ENCODE measurements at regions not wholly inside any gene's neighbourhood (a gene's known extent, or its start where the extent isn't known, plus 50 kb on each side); places are given as distances from the start of the nearest gene placed in this dataset.

DNA sequence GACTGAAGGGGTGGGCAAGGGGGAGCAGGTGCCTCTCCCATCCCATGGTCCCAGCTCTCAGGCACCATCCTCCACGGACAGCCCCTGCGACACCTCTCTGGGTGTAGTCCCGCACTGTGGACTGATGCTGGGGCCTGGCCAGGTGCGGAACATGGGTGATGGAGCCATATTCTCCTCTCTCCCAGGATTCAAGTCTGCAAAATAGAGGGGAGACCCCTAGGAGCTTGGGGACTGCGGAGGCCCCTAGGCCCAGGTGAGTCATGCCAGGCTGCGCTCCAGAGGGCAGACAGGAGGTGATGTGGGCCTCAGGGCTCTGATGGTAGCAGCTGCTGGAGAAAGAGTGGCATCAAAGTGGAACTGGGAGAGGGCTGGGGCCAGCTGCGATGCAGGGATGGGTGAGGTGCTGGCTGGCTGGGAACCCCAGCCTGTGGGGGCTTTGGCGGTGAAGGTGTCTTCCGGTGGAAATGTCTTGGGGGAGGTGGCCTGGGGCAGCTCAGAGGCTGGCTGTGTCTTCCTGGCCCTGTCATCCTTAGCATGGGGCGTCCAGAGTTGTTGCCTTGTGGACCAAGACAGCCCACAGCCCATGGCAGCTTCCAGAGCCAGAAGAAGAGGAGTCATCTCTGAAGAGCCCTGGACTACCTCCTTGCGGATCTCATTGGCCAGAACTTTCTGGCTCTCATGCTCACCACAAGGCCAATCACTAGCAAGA is 149.1 kb downstream of the KIF26A start:
- DNase-seq (ENCODE audit: extremely low read depth, low read depth), result no peak
- H3K4me3 ChIP-seq (replicated peaks; ENCODE audit: low read depth, low read length), result no peak overlapping the region
- TF ChIP-seq, protein P1, sequence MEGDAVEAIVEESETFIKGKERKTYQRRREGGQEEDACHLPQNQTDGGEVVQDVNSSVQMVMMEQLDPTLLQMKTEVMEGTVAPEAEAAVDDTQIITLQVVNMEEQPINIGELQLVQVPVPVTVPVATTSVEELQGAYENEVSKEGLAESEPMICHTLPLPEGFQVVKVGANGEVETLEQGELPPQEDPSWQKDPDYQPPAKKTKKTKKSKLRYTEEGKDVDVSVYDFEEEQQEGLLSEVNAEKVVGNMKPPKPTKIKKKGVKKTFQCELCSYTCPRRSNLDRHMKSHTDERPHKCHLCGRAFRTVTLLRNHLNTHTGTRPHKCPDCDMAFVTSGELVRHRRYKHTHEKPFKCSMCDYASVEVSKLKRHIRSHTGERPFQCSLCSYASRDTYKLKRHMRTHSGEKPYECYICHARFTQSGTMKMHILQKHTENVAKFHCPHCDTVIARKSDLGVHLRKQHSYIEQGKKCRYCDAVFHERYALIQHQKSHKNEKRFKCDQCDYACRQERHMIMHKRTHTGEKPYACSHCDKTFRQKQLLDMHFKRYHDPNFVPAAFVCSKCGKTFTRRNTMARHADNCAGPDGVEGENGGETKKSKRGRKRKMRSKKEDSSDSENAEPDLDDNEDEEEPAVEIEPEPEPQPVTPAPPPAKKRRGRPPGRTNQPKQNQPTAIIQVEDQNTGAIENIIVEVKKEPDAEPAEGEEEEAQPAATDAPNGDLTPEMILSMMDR (IDR thresholded peaks at IDR 0.05; ENCODE audit: low read depth, low read length, missing control alignments), result no peak

DNA sequence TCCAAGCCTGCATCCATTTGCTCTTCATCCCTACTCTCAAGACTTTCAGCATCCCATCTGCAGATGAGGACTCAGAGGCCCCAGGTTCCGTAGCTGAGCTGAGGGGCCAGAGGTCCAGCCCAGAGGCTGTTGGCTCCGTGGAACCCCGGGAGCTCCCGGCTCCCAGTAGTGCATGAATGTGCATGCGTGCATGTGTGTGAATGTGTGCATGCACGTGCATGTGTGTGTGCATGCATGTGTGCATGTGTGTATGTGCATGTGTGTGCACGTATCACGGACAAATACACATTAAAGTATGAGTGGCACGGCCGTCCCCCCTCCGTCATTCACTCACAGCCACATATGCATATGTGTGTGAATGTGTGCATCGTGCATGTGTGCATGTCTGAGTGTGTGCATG is 149.9 kb downstream of the KIF26A start:
- DNase-seq (ENCODE audit: extremely low read depth, low read depth), result no peak
- TF ChIP-seq, protein P1 (IDR thresholded peaks at IDR 0.05; ENCODE audit: low read depth, low read length, missing control alignments), result no peak
- no peak overlapping the region for H3K4me3 ChIP-seq (replicated peaks; ENCODE audit: low read depth, low read length)

DNA sequence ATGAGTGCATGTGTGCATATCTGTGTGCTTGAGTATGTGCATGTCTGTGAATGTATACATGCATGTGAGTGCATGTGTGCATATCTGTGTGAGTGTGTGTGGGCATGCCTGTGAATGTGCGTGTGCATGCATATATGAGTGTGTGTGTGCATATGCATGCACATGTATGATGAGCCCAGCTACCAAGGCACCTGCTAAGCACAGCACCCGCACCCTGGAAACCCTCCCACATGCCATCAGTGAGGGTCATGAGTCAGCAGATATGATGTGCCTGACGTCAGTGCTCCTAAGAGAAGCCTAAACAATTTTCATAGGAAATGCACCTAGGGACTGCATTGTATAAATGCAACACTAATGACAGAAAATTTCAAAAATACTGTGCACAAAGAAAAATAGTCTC is 151.1 kb downstream of the KIF26A start:
- no peak for DNase-seq (ENCODE audit: extremely low read depth, low read depth)
- TF ChIP-seq, protein P1 (IDR thresholded peaks at IDR 0.05; ENCODE audit: low read depth, low read length, missing control alignments), result no peak
- H3K4me3 ChIP-seq (replicated peaks; ENCODE audit: low read depth, low read length), result no peak overlapping the region

DNA sequence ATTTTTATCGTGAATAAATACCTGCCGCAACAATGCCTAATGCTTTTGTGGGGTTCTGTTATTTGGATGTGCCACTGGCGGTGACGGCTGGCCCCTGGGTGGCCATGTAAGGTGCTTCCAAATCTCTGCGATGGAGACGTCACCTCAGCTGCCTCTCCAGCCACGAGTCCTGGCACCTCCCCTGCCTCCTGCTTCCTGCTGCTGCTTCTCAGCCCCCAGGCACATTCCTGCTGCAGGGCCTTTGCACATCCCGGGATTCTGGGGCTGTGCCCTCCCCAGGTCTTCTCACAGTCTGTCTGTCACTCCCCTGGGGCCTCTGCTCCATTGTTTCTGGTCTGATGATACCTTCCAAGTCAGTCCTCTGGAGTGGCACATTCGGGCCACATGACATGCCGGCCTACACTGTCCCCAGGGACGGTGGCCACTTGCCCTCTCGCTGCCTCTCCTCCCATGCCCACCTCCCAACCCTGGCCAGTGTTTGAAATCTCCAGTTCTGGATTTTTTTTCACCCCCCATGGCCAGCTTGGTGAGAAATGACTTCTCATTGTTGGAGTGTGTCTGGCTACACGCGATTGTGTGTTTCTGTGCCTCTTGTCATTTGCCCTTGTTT is 151.8 kb downstream of the KIF26A start:
- H3K4me3 ChIP-seq (replicated peaks; ENCODE audit: low read depth, low read length), result no peak overlapping the region
- TF ChIP-seq, protein P1 (IDR thresholded peaks at IDR 0.05; ENCODE audit: low read depth, low read length, missing control alignments), result no peak
- DNase-seq (ENCODE audit: extremely low read depth, low read depth), result no peak

DNA sequence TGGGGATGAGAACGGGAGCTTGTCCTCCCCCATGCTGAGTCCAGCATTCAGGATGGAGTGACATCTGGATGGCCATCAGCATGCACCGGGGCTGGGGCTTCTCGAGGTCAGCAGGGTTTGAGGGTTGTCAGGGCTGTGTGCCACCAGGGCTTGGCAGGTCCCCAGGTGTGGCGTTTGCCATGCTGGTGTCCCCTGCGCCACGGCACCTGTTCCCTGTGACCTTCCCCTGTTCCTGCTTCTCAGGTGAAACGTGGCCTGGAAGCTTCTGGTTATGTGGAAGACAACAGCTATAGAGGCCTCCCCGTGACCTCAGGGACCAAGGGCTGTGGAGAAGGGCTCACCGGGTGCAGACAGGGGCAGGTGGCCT is 152.4 kb downstream of the KIF26A start:
- no peak for DNase-seq (ENCODE audit: extremely low read depth, low read depth)
- no peak overlapping the region for H3K4me3 ChIP-seq (replicated peaks; ENCODE audit: low read depth, low read length)
- TF ChIP-seq, protein P1 (IDR thresholded peaks at IDR 0.05; ENCODE audit: low read depth, low read length, missing control alignments), result no peak

DNA sequence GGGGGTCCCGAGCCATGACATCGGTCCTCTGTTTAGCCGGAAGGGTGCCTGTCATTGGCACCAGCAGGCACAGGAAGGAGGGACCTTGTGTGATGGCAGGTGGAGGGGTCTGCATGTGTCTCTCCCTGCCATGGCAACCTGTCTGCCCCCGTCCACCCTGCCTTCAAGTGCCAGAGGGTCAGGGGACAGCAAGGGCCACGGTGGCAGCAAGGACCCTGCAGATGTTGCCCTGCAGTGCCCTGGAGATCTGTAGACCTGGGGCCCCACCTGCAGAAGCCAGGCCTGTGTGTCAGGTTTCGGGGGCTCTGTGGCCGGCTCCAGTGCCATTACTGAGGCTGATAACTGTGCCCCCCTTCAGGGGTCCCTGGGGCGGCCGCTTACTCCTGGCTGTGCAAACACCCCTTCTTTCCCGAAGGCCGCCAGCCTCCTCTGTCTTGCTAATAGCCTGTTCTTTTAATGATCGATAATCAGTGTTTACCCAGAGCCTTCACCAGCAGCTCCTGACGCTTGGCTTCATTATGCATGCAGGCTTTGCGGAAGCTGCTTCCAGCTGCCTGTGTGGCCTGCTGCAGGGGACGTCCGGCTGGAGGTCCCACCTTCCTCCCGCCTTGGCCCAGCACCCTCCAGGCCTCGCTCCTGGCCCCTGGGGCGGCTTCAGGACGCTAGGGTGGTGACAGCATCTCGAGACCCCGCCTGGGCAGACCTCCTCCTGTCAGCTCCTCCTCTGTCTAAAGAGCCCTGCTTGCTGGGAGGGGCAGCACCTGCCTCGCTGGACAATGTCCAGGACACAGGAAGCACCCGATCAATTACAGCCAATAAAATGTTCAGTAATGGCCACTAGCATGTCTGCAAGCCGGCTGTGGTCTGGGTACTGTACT is 153.0 kb downstream of the KIF26A start:
- TF ChIP-seq, protein P1 (IDR thresholded peaks at IDR 0.05; ENCODE audit: low read depth, low read length, missing control alignments), result no peak
- no peak overlapping the region for H3K4me3 ChIP-seq (replicated peaks; ENCODE audit: low read depth, low read length)
- no peak for DNase-seq (ENCODE audit: extremely low read depth, low read depth)
